ENCODE measurements at regions not wholly inside any gene's neighbourhood (a gene's known extent, or its start where the extent isn't known, plus 50 kb on each side); places are given as distances from the start of the nearest gene placed in this dataset.
"Not testable (repeated sequence)": the region's sequence is repeated elsewhere in the genome, so short reads cannot be mapped to it uniquely, and the experiment has no call there.

DNA sequence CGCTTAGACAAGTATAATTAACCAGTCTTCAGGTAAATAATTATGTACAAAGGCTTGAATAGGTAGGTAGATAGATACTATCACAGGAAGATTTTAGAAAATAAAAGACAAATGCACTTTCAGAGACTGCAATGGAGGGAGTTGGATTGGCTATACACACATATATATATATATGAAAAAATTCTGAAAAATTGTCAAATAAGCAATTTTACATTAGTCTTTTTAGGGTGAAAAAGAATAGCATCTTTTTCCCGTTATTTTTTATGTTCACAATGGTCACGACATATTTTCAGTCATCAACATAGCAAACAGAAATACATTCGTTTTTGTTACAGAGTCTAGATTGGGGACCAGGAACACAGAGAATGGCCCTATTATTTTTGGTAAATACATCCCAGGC, 385.9 kb upstream of the ACTRT1 start:
- FAIRE-seq: no peak
- DNase-seq (ENCODE audit: insufficient read length, low spot score): no peak

DNA sequence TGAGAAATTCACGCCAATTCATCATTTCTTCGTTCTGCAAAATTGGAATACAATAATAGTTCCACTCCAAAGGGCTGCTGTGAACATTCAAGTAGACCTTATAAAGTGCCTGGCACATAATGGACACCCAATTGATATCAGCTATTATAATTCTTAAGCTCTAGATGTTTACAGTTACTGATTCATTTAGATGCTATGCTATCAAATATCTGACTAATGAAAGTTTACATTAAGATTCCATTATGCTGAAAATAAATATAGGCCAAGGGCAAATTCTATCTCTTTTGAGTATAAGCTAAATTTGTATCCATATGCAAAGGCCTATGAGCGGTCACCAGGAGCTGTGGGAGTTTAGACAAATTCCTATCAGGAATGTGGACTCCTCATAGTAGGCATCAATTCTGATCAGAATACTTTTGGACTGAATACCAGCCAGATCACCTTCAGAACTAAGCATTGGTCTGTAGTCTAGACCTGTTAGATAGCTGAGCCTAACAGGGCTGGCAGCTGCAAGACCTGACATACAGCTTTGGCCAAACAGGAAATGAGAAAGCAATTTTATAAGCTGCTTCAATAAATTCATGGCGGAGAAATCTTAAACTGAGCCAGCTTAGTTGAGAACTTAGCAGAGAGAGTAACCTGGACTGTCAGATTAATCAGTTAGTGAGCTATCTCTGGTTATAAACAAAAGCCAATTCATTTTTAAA, 384.3 kb upstream of the ACTRT1 start:
- no peak for FAIRE-seq
- no peak for DNase-seq (ENCODE audit: insufficient read length, low spot score)

DNA sequence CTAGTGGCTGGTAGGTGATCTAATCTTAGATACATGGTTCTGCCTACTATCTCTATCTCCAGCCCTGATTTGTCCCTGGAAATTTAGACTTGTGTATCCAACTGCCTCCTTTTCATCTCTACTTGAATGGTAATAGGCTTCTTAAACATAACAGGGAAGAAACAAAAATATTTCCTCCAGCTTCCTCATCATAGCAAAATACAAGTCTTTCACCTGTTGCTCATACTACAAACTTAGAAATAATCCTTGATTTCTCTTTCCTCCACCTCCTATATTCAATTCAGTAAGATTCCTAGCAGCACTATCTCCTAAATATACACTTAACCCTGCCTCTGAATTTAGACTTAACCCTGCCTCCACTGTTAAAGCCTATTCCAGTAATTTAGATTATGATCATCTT, 373.3 kb upstream of the ACTRT1 start:
- no peak for DNase-seq (ENCODE audit: insufficient read length, low spot score)
- no peak for FAIRE-seq

DNA sequence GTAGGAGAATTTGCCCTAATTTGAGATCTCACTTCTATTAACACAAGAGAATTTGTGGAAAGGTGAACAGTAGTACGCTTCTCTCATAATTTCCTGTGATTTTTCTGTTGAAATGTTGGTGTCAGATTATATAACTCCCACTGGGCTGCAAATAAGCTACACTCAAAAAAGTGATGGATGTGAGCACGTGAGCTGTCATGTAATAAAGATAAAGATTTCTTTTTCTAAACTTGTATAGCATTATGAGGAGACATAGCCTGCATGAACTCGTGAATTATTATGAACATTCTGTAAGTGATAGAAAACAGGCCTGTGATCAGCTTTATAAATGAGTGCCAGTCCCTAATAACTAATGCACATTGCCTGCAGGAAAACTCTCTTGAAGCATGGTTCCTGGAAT, 356.6 kb upstream of the ACTRT1 start:
- DNase-seq (ENCODE audit: insufficient read length, low spot score): no peak
- no peak for FAIRE-seq

DNA sequence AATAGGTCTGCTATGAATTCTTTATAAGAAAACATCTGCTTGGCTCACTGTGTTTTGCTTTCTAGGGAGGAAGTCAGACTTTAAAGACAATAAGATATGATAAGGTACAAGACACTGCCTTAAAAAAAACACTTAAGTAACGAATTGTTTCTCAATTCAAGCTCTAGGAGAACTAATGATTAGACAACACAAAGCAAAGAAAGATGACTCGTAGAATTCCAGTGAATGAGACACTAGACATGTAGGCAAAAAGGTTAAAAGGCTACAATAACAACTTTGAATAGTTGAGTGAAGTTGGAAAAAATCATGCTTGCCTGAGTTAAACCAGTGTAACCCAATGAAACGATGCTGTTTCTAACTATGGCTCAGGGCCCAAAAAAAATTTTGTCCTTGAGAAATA, 344.4 kb upstream of the ACTRT1 start:
- FAIRE-seq (no peak), DNase-seq (ENCODE audit: insufficient read length, low spot score) (no peak)

DNA sequence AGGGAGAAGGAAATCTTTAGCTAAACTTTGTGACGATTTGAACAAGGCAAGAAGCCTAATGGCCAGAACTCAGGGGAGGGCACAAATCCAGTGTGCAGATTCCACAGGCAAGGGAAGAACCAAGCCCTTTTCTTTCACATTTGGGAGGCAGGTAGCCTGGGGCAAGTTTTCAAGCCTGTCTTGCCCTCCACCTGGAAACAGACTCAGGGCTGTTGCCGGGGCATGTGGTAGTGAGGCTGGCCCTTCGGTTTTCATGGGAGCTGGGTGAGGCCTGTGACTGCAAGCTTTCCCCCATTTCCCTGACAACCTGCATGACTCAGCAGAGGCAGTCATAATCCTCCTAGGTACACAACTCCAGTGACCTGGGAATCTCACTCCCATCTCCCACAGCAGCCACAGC, 331.6 kb upstream of the ACTRT1 start:
- not testable (repeated sequence) for FAIRE-seq; DNase-seq (ENCODE audit: insufficient read length, low spot score)

- FAIRE-seq (no peak), DNase-seq (ENCODE audit: insufficient read length, low spot score) (no peak)
Observed at GRCh38 chrX:128365492-128365891, 313.3 kb upstream of the ACTRT1 start.

DNA sequence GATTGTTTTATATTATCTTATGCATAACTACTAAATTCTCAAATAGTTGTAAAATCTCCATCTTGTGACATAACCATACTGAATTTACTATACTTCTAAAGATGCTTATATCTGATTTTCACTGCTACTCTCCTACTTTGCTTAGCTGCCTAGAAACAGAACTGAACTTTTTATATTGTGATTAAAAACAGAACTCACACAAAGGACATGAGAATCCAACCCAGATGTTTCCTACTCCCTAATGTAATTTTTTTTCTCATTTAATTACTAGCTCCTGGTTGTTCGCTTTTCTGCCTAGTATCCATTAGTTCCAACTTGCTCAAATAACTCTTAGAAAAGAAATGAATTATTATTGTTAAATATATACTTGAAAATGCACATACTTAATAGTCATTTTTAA, 283.5 kb upstream of the ACTRT1 start:
- FAIRE-seq (no peak), DNase-seq (ENCODE audit: insufficient read length, low spot score) (no peak)

DNA sequence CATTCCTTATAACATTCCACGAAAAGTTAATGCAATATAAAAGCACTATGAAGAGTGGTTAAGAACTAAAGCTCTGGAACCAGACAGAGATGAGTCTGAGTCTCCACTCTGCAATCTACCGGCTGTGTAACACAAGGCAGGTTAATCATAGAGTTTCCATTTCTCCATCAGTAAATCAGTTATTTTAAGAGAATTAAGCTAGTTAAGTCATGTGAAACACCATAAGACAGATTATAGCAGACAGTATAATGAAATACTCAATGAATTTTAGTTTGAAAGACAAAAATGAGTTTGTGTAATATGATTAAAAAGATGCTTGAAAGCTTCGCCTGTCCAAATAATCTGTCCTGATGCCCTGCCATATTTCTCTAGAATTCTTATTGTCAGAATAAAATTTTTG, 282.6 kb upstream of the ACTRT1 start:
- DNase-seq (ENCODE audit: insufficient read length, low spot score) (no peak), FAIRE-seq (no peak)

DNA sequence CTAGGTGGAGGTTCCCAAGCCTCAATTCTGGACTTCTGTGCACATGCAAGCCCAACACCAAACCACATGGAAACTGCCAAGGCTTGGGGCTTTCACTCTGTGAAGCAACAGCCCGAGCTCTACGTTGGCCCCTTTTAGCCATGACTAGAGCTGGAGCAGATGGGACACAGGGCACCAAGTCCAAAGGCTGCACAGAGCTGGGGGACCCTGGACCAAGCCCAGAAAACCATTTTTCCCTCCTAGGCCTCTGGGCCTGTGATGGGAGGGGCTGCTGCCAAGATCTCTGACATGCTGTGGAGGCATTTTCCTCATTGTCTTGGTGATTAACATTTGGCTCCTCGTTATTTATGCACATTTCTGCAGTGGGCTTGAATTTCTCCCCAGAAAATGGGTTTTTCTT, 258.7 kb upstream of the ACTRT1 start:
- DNase-seq (ENCODE audit: insufficient read length, low spot score) (no peak), FAIRE-seq (no peak)

GRCh38 chrX:128309311-128309710, 257.1 kb upstream of the ACTRT1 start:
- no peak for DNase-seq (ENCODE audit: insufficient read length, low spot score)
- no peak for FAIRE-seq

DNA sequence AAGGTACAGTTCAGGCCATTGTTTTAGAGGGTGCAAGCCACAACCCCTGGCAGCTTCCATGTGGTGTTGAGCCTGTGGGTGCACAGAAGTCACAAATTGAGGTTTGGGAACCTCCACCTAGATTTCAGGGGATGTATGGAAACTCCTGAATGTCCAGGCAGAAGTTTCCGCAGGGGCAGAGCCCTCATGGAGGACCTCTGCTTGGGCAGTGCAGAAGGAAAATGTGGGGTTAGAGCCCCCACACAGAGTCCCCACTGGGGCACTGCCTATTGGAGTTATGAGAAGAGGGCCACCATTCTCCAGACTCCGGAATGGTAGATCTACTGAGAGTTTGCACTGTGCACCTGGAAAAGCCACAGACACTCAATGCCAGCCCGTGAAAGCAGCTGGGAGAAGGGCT, 242.0 kb upstream of the ACTRT1 start:
- DNase-seq (ENCODE audit: insufficient read length, low spot score): no peak
- FAIRE-seq: no peak

- DNase-seq (ENCODE audit: insufficient read length, low spot score): no peak
- no peak for FAIRE-seq
Observed at GRCh38 chrX:128287693-128288092, 235.5 kb upstream of the ACTRT1 start.

DNA sequence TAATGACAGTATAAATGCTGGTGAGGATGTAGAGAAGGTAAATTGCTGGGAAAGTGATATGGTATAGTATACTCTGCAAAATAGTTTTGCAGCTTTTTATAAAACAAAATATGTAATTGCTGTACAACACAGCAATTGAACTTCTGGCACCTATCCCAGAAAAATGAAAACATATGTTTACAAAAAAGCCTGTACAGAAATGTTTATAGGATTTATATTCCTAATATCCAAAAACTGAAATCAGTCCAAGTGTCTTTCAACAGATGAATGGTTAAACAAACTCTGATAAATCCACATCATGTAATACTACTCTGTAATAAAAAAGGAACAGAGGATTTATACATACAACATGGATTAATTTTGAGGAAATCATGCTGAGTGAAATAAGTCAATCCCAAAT, 198.4 kb upstream of the ACTRT1 start:
- no peak for DNase-seq (ENCODE audit: insufficient read length, low spot score)
- no peak for FAIRE-seq

DNA sequence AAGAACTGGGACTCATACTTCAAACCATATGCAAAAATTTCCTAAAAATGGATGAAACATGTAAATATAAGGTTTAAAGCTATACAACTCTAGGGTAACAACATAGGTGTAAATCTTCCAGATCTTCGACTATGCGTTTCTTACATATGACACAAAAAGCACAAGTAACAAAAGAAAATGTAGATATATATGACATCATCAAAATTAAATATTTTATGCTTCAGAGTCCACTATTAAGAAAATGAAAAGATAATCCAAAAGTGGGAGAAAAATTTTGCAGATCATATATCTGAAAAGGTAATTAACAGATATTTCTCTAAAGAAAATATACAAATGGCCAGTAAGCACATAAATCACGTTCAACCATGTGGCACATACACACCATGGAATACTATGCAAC, 164.2 kb upstream of the ACTRT1 start:
- DNase-seq (ENCODE audit: insufficient read length, low spot score): no peak
- no peak for FAIRE-seq

- FAIRE-seq (no peak), DNase-seq (ENCODE audit: insufficient read length, low spot score) (no peak)
Observed at GRCh38 chrX:128165884-128166408, 113.7 kb upstream of the ACTRT1 start.

- no peak for DNase-seq (ENCODE audit: insufficient read length, low spot score)
- no peak for FAIRE-seq
Observed at GRCh38 chrX:128156204-128156603, 104.0 kb upstream of the ACTRT1 start.

DNA sequence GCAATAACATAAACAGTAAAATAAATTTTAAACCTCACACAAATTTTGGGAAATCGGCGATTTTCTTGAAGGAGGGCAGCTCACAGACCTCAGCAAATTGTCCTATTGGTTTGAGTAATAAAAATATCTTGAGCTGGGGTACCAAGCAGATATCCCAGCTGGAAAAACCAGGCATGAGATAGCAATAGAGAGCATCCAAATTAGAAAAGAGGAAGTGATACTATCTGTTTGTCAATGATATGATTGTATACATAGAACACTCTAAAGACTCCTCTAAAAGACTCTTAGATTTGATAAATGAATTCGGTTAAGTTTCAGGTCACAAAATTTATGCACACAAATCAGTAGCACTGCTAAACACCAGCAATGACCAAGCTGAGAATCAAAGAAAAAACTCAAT, 90.5 kb upstream of the ACTRT1 start:
- no peak for DNase-seq (ENCODE audit: insufficient read length, low spot score)

GRCh38 chrX:128106630-128107029, 54.4 kb upstream of the ACTRT1 start:
- DNase-seq (ENCODE audit: insufficient read length, low spot score) (no peak), FAIRE-seq (no peak)

More for the DNA sequence above, 90.5 kb upstream of the ACTRT1 start:
- no peak for FAIRE-seq

GRCh38 chrX:128105659-128106058, 53.5 kb upstream of the ACTRT1 start:
- FAIRE-seq: no peak

More at GRCh38 chrX:128105659-128106058, 53.5 kb upstream of the ACTRT1 start:
- no peak for DNase-seq (ENCODE audit: insufficient read length, low spot score)
